Globus pallidus (tissue), 1 donor: ENCODE measurements at regions not wholly inside any gene's neighbourhood (a gene's known extent, or its start where the extent isn't known, plus 50 kb on each side); places are given as distances from the start of the nearest gene placed in this dataset.

ENCODE experiments used
- DNase-seq: peaks from one replicate; pipeline ENCODE4 v3.0.0-alpha.2; 2015; ENCODE audit warnings: low spot score

DNA sequence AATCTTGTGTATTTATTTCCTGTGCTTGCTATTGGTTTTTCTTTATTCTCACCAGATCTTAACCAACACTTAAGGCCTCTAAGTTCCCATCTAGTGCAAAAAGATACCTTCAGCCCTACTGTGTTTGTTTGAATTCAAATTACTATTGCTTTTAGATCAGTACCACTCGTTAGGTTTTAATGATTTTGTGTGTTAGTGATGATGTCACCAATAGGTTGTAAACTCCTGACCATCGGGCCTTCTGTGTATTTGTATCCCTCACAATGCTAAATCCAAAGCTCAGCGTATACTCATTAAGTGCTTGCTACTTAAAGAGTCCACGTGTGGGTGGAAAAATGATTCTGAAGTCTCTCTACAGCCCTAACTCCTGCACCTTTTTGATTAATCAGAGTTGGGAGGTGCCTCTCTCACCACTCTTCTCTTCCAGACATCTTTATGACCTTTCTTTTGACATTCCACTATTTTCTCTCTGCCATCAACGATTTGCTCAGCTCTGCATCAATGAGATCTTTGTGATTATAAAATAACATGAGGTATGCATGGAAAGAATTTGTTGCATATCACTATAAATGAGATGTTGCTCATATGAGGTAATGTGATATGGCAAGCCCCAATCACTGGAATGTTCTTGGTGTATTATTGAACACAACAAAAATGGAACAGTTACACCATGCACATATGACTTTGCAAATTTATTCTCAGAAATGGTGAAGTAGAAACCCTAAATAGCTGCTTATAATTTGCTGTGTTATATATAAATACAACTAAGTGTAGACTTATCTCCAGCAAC, 55.1 kb upstream of the LAMA2 start:
- no peak for DNase-seq

DNA sequence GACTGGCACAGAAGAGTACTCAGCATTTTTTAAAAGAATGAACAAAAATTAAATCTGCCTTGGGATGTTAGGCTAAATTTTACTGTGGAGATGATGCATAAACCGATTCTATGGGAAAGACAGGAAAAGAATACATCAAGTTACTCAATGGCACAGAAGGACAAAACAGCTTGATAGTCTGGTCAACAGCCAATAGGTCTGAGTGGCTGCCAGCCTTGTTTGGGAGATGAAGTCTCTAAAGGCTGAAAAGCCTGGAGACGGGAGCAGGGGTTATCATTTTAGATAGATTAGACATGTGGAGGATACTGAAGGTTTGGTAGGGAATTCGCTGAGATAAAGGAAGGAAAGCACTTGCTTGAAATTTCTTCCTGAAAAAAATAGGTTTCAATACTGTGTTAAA, 56.3 kb upstream of the LAMA2 start:
- DNase-seq: no peak

DNA sequence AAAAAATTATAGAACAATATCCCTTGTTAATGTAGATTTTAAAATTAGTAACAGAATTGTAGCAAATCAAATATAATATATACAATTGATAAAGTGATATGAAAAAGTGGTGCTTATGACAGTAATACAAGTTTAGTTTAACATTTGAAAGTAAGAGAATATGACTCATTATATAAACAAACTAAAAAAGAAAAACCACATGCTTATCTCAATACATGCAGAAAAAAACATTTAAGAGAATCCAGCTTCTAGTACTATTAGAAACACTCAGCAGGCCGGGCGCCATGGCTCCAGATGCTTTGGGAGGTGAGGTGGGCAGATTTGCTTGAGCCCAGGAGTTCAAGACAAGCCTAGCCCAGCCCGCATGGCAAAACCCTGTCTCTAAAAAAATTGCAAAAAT, 60.7 kb upstream of the LAMA2 start:
- DNase-seq: no peak

DNA sequence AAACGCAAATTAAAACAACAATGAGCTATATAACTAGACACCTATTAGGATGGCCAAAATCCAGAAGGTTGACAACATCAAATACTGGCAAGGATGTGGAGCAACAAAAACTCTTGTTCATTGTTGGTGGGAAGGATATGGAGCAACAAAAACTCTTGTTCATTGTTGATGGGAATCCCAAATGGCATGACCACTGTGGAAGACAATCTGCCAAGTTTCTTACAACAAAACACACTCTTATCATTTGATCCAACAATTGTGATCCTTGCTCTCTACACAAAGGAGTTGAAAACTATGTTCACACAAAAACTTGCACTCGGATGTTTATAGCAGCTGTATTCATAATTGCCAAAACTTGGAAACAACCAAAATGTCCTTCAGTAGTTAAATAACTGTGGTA, 61.8 kb upstream of the LAMA2 start:
- DNase-seq: peak; percentile 75

DNA sequence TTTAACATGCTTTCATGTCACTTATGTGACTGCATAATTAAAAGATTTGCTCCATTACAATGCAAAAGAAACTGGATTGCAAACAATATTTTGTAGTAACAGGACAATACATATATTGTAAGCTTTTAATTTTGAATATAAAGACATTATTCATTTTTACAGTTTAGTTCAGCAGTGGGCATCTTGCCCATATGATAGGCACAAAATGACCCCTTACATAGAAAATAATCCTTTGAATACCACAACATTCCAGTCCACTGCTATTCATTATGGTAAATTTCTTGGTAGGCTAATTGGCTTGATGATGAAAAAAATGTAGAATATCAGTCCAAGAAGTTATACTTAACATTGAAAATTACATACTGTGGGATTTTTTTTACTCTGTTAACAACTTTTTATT, 74.1 kb upstream of the LAMA2 start:
- DNase-seq: no peak

DNA sequence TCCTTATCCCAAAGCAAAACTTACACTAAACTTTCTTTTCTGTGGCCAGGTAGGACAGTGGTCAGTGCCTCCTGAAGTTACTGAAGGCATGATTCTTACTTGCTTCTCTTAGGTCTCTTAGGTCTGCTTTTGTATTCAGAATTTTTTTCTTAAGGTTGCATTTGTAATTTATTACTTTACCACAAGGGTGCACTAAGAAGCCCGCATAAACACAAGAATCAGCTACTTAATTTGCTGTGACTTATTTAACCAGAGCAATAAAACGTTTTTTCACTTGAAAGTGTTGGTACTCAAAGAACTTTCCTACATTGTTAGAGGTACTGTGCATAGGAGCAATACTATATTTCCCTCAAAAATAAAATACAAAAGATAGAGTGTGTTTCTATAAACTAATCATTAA, 75.4 kb upstream of the LAMA2 start:
- DNase-seq: peak; percentile 38

DNA sequence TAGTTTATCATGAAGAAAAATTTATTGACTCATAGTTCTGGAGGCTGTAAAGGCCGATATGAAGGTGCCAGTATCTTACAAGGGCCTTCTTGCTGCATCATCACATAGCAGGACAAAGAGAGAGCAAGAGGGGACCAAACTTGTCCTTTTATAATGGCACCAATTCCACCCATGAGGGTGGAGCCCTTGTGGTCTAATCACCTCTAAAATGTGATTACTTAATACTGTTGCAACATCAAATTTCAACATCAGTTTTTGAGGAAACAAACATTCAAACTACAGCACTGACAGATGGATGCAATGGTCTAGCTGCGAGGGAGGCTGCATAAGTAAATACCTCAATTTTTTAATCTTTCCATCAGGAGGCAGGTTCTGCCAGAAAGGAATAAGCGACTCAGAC, 76.7 kb upstream of the LAMA2 start:
- DNase-seq: no peak

DNA sequence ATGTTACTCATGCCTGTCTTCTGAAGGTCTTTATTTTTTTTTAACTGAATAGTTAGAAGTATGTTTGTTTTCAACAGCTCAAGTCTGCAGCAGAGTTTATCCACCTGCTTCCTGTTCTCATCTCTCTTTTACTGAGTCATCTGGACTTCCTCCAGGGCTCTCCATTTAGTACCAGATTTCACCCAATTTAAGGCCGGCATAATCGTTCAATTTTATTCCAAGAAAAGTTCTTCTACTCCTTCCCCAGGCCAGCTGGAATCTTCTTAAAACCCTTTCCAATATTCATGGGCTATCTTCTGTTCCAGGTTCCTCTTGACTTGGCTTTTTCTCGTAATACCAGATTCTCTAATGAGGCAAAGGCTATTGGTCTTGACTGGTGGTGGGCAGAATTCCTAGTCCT, 79.0 kb upstream of the LAMA2 start:
- DNase-seq: peak; percentile 48

DNA sequence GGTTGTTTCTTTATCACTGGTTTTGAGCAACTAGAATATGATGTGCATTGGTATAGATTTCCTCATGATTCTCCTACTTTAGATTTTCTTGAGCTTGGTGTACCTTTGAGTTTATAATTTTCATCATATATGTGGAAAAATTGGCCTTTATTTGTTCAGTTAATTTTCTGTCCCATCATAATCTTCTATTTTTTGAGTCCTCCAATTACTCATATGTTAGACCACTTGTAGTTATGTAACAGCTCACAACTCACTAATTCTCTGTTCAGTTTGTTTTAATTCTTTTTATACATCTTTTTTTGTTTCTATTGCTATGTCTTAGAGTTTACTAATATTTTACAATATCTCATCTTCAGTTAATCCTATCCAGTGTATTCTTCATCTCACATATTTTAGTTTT, 81.3 kb upstream of the LAMA2 start:
- DNase-seq: no peak

DNA sequence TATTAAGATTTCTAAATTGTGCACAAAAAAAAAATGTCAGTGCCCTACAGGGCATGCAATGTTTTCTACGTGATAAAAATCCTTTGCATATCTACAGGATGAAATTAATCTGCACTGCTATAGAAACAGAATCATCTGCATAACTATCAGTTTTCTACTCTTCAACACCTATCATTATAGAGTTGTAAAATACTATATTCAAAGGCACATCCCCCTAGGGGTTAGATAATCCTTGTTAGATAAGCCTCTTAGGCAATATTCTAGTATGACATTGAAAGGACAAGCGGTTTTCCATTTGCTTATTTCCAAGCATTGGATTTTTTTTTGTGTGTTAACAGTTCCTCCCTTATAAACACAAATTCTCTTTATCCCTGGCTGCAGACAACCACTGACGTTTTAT, 98.7 kb upstream of the LAMA2 start:
- no peak for DNase-seq

DNA sequence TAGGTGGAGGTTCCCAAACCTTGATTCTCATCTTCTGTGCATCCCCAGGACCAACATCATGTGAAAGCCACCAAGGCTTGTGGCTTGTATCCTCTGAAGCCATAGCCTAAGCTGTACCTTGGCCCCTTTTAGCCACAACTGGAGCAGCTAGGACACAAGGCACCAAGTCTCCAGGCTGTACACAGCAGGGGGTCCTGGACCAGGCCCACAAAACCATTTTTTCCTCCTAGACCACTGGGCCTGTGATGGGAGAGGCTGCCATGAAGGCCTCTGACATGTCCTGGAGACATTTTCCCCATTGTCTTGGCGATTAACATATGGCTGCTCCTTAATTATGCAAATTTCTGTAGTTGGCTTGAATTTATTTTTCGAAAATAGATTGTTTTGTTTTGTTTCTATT, 114.8 kb upstream of the LAMA2 start:
- no peak for DNase-seq

DNA sequence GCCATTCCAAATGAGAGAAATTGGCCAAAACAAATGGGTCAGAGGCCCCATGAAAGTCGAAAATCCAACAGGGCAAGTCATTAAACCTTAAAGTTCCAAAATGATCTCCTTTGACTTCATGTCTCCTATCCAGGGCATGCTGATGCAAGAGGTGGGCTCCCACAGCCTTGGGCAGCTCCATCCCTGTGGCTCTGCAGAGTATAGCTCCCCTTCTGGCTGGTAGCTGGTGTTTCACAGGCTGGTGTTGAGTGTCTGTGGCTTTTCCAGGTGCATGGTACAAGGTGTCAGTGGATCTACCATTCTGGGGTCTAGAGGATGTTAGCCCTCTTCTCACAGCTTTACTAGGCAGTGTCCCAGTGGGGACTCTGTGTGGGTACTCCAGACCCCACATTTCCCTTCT, 115.2 kb upstream of the LAMA2 start:
- no peak for DNase-seq

DNA sequence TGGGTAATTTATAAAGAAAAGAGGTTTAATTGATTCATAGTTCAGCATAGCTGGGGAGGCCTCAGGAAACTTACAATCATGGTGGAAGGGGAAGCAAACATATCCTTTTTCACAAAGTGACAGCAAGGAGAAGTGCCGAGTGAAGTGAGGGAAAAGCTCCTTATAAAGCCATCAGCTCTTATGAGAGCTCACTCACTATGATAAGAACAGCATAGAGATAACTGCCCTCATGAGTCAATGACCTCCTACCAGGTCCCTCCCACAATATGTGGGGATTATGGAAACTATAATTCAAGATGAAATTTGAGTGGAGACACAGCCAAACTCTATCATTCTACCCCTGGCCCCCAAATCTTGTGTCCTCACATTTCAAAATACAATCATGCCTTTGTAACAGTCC, 115.8 kb upstream of the LAMA2 start:
- no peak for DNase-seq

DNA sequence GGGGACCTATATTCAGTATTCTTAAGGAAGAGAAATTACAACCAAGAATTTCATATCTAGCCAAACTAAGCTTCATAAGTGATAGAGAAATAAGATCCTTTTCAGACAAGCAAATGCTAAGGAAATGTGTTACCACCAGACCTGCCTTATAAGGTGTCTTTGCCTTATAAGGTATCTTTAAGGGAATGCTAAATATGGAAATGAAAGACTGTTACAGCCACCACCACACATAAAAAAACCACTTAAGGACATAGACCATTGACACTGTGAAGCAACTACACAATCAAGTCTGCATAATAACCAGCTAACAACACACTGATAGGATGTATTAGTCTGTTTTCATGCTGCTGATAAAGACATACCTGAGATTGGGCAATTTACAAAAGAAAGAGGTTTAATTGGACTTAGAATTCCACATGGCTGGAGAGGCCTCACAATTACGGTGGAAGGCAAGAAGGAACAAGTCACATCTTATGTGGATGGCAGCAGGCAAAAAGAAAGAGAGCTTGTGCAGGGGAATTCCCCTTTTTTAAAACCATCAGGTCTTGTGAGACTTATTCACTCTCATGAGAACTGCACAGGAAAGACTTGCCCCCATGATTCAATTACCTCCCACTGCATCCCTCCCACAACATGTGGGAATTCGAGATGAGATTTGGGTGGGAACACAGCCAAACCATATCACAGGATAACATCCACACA, 119.2 kb upstream of the LAMA2 start:
- no peak for DNase-seq

DNA sequence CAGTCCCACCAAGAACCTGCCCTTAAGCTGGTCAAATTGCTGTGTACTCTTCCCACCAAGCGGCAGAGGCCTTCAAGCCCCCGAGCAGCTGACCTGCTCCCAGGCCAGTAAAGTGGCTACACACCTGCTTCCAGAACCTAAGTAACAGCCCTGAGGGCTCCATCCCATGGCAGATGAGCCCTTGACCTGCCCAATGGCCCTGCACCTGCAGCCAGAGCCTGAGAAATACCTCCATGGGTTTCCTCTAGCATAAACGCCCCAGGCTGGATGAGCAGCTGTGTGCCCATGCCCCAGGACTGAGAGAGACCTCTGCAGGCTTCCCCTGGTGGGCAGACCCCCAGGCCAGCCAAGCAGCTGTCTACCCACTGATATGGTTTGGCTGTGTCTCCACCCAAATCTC, 123.0 kb upstream of the LAMA2 start:
- no peak for DNase-seq

DNA sequence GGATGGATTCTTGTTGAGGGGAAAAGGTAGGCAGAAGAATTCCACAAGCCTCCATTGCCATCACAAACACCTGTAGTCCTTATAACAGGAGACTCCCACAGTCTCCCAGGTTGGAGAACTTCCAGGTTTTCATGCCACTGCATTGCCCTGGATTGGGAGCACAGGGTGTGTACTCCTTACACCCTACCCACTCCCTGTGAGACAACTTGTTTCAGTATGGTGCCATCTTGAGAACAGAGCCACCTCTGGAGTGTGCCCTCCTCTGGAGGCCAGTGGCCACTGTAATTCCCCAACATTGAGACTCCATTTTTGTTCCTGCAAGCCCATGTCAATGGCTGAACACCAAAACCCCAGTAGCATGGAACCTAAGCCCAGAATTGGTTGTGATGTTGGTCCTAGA, 123.5 kb upstream of the LAMA2 start:
- DNase-seq: no peak

DNA sequence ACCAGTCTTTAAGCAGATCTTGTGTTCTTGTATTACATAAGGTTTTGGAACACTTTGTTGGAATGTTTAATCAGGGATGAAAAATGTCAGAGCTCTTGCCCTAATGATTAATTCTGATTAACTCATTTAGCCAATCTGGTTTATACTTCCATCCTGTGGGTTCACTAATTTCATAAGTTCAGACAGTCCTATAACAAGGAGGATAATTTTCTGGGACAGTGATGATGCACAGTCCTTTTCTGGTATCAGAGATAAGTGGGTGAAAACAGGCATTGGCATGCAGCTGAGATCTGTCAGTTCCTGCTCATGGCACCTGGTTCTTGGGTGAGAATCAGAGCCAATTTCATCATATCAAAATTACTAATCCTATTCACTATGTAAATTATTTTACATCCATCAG, 125.0 kb upstream of the LAMA2 start:
- DNase-seq: no peak

DNA sequence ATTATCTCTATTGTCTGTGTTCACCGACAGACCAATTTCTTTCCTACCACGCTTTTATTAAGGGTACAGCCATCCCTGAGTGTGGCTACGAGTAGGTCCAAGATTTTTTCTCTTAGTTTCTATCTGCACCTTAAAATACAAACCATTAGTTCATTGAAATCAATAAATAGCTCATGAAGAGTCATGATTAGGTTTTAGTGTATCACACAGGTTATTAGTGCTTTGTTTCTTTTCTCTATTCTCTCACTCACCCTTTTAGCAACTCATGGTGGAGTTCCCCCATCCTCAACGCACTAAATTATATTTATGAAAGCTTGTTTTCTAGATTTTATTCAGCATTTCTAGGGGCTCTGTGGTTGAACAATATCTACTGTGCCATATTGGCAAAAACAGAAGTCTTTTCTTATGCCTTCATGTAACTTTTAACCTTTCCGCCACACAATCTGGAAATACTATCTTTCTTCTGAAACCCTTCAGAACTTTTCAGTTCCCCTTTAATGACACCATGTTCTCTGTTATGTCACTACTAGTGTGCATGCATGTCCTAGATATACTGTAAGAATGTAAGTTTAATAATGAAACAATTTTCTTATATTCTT, 128.2 kb upstream of the LAMA2 start:
- DNase-seq: no peak

DNA sequence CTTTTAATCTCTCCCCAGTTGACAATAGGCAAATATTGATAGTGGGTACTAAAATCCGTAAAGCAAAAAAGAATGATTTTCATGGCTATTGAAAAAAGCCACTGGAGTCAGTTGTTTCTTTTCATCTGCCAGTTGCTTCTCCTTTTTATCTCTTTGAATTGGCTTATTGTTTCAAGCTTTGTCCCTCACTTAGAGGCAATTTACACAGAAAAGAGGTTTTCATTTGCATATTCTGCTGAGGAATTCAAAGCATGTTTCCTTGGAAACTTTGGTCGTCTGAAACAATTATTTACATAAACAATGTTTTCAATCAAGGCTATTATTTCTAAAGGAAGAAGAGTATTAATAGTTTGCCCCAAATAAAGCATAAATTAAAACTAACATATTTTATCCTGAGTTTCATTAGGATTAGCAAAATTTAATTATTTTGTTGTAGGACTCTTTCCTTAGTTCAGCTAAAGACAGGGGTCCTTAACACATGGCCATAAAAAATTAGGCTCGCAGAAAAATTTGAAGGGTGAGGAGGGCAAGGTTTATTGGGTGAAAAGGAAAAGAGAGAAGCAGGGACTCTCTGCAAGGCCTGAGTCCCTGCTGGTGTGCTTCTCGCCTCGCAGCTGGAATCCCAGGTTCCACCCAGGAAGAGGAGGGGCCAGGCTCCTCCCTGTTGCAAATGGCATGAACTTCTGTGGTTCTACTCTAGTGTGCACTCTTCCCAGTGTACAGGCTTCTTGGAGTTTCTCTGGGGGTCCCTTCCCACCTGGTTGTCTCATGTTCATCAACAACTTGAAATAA, 138.8 kb upstream of the LAMA2 start:
- peak; percentile 74 for DNase-seq

DNA sequence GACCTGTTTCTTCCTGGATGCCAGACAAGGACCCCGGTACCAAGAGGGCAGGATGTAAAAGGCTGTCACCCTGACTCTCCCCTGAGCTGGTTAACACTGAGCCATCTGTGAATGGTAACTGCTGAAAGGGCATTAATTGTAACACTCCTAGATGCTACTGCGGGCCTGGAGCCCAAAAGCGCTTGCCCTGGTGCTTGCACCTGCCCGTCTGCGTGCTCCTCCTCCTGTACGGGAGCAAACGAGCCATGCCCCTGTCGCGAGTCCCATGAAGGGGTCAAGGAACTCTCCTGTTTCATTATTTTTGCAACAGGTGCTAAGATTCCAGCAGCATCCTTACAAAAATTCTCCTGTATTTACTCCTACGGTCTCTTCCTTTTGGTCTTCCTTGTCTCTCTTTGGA, 140.0 kb upstream of the LAMA2 start:
- no peak for DNase-seq

DNA sequence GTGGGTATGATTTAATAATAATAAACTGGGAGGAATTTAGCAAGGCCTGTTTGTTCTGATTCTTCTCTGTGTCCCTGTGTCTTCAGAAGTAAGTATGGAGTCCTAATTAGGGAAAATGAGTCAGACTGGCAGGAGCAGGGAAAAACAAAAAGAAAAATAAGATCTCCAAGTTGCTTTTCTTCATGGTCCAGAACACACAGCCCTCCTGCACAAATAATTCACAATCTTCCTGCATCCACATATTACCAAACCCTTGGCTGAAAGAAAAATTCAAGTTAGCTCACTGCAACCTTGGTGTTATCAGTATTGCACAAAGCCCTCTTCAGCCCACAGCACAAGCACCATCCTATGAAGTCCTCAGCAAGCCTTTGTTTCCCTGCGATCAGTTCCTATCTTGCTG, 142.0 kb upstream of the LAMA2 start:
- no peak for DNase-seq

DNA sequence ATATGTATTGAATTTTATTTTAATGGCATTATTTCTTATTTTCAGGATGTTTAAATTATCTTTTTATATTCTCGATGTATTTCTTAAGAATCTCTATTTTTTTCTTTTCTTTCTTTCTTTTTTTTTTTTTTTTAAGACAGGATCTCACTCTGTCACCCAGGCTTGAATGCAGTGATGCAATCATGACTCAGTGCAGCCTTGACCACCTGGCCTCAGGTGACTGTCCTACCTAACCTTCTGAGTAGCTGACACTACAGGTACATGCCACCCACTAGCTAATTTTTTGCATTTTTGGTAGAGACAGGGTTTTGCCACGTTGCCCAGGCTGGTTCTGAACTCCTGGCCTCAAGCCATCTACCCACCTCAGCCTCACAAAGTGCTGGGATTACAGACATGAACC, 143.8 kb upstream of the LAMA2 start:
- no peak for DNase-seq

DNA sequence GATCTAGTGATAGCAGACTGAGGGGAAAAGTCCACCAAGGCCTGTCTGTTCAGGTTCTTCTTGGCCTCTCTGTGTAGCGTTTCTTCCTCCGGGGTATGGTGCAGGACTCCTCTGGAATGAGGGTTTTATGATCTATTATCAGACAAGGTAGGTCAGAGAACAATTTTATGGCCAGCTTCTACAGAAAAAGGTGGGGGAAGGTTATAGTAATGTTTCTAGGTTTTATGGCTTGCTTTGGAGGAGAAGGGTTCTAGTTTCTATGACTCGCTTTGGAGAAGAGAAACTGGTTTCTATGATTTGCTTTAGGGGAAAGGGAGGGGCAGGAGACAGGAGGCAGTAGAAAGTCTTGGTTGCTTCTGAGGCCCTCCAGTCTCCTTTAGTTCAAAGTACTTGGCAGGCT, 144.8 kb upstream of the LAMA2 start:
- no peak for DNase-seq
